GM19397 (cell line): ENCODE measurements at regions not wholly inside any gene's neighbourhood (a gene's known extent, or its start where the extent isn't known, plus 50 kb on each side); places are given as distances from the start of the nearest gene placed in this dataset.

Experiments used
- ATAC-seq: cut with Tn5 transposase; IDR thresholded peaks from one replicate; pipeline ENCODE4 v1.9.1; 2021; ENCODE audit warnings: mild to moderate bottlenecking, moderate library complexity; ENCODE audit not compliant: unreplicated experiment

GRCh38 chr13:106246242-106246641, 289.2 kb downstream of the EFNB2 start:
- no peak for ATAC-seq

- no peak for ATAC-seq
Observed at GRCh38 chr13:106243011-106243565, 292.4 kb downstream of the EFNB2 start.

- ATAC-seq = no peak
Observed at GRCh38 chr13:106241974-106242953, 293.2 kb downstream of the EFNB2 start.

- no peak for ATAC-seq
Observed at GRCh38 chr13:106238690-106239089, 296.8 kb downstream of the EFNB2 start.

GRCh38 chr13:106234636-106235035, 300.8 kb downstream of the EFNB2 start:
- no peak for ATAC-seq

GRCh38 chr13:106233134-106233735, 302.2 kb downstream of the EFNB2 start:
- no peak for ATAC-seq

GRCh38 chr13:106232681-106233080, 302.8 kb downstream of the EFNB2 start:
- no peak for ATAC-seq

GRCh38 chr13:106230450-106230849, 305.0 kb downstream of the EFNB2 start:
- ATAC-seq = no peak

- ATAC-seq = no peak
Observed at GRCh38 chr13:106225126-106225525, 310.3 kb downstream of the EFNB2 start.

GRCh38 chr13:106220211-106220610, 315.3 kb downstream of the EFNB2 start:
- ATAC-seq = no peak

- ATAC-seq = no peak
Observed at GRCh38 chr13:106213028-106213757, 322.3 kb downstream of the EFNB2 start.

GRCh38 chr13:106212386-106213010, 323.0 kb downstream of the EFNB2 start:
- ATAC-seq = no peak

- ATAC-seq = no peak
Observed at GRCh38 chr13:106210324-106210723, 325.1 kb downstream of the EFNB2 start.

- ATAC-seq = no peak
Observed at GRCh38 chr13:106205871-106206270, 329.6 kb downstream of the EFNB2 start.

- no peak for ATAC-seq
Observed at GRCh38 chr13:106197496-106197895, 338.0 kb downstream of the EFNB2 start.

GRCh38 chr13:106187501-106188095, 347.9 kb downstream of the EFNB2 start:
- no peak for ATAC-seq

- no peak for ATAC-seq
Observed at GRCh38 chr13:106187101-106187500, 348.4 kb downstream of the EFNB2 start.

- ATAC-seq = no peak
Observed at GRCh38 chr13:106186366-106187030, 349.0 kb downstream of the EFNB2 start.

- ATAC-seq = no peak
Observed at GRCh38 chr13:106184790-106185189, 350.7 kb downstream of the EFNB2 start.
